ENCODE measurements at regions not wholly inside any gene's neighbourhood (a gene's known extent, or its start where the extent isn't known, plus 50 kb on each side); places are given as distances from the start of the nearest gene placed in this dataset.

GRCh38 chr1:119302011-119302410 is 66.6 kb upstream of the HAO2 start:
- no peak for TF ChIP-seq CTCF (IDR thresholded peaks at IDR 0.05; ENCODE audit: borderline replicate concordance, insufficient read depth, low read depth, low read length)
- no peak overlapping the region for H3K4me3 ChIP-seq (ENCODE audit: low read depth, low read length)

DNA sequence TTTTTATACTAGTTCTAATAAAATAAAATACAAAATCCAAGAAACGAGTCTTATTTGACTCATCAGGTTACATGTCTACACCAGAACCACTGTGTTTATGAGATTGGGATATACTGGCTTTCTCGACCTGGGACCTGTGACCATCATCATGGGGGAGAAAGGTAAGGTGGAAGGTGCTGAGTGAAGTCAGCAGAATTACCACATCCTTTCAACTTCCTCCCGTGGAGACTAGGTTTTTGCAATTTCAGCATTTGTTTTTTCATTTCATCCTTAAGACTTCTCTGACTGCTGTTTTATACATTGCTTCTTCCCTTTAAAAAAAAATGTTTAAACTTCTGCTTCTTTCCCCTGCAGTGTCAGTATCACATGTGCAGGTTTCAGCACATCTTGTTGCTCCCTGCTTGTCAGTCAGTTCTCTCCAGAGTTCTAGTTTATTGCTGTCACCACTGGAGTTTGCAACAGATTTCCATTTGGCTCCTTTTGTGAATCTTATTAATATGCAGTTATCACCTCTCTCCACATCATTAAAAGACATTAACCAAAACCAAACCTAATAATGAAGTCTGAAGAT is 60.4 kb upstream of the HAO2 start:
- no peak overlapping the region for H3K4me3 ChIP-seq (ENCODE audit: low read depth, low read length)
- no peak for TF ChIP-seq CTCF (IDR thresholded peaks at IDR 0.05; ENCODE audit: borderline replicate concordance, insufficient read depth, low read depth, low read length)

DNA sequence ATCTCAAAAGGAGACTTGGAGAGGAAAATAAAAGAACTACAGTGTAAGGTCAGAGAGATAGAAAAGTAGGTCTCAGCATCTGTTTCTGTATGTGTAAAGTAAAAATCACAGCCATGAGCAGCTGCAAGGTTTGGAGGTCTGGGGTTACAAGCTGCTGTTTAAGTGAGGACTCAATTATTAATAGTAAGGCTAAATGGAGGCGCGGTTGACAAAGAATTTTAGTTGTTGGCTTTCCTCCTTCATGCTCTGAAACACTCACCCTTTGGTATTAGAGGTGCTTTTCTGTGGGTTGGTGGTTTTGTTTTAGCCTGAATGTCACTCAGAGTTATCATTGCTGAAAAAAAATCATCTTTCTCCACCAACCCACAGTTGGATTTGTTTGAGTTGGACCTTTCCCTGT is 59.8 kb upstream of the HAO2 start:
- no peak overlapping the region for H3K4me3 ChIP-seq (ENCODE audit: low read depth, low read length)
- TF ChIP-seq CTCF (IDR thresholded peaks at IDR 0.05; ENCODE audit: borderline replicate concordance, insufficient read depth, low read depth, low read length): no peak

DNA sequence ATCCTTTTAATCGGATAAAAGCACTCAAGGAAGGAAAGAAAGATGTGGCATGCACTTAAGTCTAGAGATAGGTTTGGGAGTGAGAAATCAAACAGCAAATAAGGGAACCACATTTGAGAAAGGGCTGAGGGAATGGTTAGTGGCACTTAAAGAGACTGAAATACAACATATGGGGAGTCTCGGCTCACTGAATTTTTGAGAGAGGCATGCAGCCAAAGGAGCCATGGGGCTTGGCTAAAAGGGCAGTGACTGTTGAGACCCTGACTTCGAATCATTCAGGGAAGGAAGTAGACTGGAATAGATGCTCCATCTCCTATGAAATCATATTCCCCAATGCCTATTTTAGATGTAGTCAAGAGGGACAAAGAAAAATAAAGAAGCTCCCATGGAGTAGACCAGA is 58.3 kb upstream of the HAO2 start:
- TF ChIP-seq CTCF (IDR thresholded peaks at IDR 0.05; ENCODE audit: borderline replicate concordance, insufficient read depth, low read depth, low read length): no peak

GRCh38 chr1:119312500-119312899 is 56.1 kb upstream of the HAO2 start:
- no peak for TF ChIP-seq CTCF (IDR thresholded peaks at IDR 0.05; ENCODE audit: borderline replicate concordance, insufficient read depth, low read depth, low read length)
- H3K4me3 ChIP-seq (ENCODE audit: low read depth, low read length): no peak overlapping the region

More for the DNA sequence above, 58.3 kb upstream of the HAO2 start:
- H3K4me3 ChIP-seq (ENCODE audit: low read depth, low read length): no peak overlapping the region

- TF ChIP-seq CTCF (IDR thresholded peaks at IDR 0.05; ENCODE audit: borderline replicate concordance, insufficient read depth, low read depth, low read length): no peak
- H3K4me3 ChIP-seq (ENCODE audit: low read depth, low read length): no peak overlapping the region
These were observed 54.4 kb upstream of the HAO2 start for GRCh38 chr1:119314001-119314796.

DNA sequence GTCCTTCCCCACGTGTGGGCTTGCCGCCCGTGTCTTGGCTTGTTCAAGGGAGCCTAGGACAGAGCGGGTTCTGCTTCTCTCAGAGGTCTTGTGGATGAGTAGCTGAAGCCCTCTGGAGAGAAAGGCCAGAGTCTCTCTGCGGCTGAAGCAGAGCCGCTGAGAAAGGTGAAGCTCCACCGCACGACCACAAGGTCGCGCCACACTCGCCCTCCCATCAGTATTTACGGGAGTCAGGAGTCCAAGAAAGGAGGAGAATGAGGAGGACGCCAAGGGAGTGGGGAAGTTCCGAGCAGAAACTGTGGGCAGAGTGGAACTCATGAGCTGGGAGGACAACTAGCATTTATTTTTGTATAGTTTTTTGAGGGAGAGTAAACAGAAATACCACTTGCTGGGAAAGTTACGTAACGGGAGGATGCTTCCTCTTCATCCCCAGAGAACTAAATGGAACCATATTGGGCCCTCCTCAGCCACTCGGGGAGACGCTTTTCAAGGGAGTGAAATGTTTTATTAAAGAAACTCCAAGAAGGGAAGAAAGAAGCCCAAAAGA is 51.6 kb upstream of the HAO2 start:
- H3K4me3 ChIP-seq (ENCODE audit: low read depth, low read length): no peak overlapping the region

More for the DNA sequence above, 51.6 kb upstream of the HAO2 start:
- TF ChIP-seq CTCF (IDR thresholded peaks at IDR 0.05; ENCODE audit: borderline replicate concordance, insufficient read depth, low read depth, low read length): no peak
